NCI-H1092 (cell line): ENCODE measurements at regions not wholly inside any gene's neighbourhood (a gene's known extent, or its start where the extent isn't known, plus 50 kb on each side); places are given as distances from the start of the nearest gene placed in this dataset.

Experiments
- DNase-seq: peaks from one replicate; lab custom pipeline; 2025; lab: John Stamatoyannopoulos, UW

GRCh38 chr3:139732729-139733128 lies 55.0 kb upstream of the NMNAT3 start:
- no peak for DNase-seq

- DNase-seq = no peak
These were observed 51.5 kb upstream of the NMNAT3 start for GRCh38 chr3:139729300-139729699.

GRCh38 chr3:139728414-139728813 lies 50.6 kb upstream of the NMNAT3 start:
- no peak for DNase-seq
